GM21576 (cell line): ENCODE measurements at regions not wholly inside any gene's neighbourhood (a gene's known extent, or its start where the extent isn't known, plus 50 kb on each side); places are given as distances from the start of the nearest gene placed in this dataset.
"Not testable (repeated sequence)": the region's sequence is repeated elsewhere in the genome, so short reads cannot be mapped to it uniquely, and the experiment has no call there.

Source experiments
- ATAC-seq: cut with Tn5 transposase; IDR thresholded peaks from one replicate; pipeline ENCODE4 v1.9.1; 2021; ENCODE audit warnings: mild to moderate bottlenecking, moderate library complexity; ENCODE audit not compliant: unreplicated experiment

DNA sequence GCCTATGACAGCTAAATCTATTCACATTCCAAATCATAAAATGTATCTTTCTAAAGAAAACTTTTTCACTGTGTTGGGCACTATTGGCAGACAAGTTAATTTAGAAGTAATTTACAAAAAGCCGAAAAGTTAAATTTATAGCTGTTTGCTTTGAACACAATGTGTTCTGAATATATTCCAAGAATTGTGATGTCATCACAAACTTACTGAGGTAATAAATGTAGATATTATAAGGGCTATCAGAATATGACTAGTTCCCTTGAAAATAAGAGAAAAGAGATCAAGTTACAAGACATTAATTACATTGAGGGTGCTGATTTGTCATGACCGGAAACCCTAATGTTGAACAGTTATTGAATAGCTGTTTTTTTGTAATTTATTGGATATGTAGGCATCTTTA, 153.9 kb upstream of the SCN7A start:
- ATAC-seq: no peak

DNA sequence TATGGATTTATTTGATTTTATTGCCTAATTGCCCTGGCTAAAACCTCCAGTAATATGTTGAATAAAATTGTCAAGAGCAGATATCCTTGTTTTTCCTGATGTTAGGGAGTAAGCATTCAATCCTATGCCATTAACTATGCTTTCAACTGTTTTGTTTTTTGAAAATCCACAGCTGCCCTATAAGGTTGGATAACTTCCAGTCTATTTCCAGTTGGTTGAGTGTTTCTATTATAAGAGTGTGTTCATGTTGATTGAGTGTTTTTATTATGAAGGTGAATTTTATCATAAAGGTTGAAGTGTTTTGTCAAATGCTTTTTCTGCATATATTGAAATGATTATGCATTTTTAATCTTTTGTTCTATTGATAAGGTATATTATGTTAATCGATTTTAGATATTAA, 149.9 kb upstream of the SCN7A start:
- no peak for ATAC-seq

DNA sequence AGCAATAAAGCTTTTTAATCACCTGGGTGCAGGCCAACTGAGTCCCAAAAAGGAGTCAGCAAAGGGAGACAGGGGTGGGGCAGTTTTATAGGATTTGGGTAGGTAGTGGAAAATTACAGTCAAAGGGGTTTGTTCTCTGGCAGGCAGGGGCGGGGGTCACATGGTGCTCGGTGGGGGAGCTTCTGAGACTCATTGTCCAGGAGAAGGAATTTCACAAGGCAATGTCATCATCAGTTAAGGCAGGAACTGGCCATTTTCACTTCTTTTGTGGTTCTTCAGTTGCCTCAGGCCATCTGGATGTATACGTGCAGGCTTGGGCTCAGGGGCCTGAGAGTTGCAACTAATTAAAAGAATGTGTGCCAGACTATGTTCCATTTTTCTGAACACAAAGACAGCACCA, 147.5 kb upstream of the SCN7A start:
- ATAC-seq: not testable (repeated sequence)

DNA sequence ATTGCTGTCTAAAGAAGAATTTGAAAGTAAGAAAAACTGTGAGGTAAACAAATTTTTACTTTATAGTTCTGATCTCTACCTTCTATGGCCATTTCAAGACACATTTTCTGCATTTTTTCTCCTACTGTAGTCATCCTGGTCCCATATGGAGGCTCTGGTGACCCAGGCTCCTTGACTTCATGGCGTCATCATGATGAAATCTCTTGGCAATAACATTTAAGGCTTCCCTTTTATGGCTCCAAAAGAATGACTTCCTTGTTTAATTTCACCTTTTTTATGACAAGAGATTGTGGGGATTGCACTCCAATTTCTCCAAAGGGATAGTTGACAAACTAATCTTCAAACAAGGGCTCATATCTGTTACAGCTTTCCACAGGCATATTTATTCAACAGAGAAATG, 143.0 kb upstream of the SCN7A start:
- ATAC-seq: no peak

DNA sequence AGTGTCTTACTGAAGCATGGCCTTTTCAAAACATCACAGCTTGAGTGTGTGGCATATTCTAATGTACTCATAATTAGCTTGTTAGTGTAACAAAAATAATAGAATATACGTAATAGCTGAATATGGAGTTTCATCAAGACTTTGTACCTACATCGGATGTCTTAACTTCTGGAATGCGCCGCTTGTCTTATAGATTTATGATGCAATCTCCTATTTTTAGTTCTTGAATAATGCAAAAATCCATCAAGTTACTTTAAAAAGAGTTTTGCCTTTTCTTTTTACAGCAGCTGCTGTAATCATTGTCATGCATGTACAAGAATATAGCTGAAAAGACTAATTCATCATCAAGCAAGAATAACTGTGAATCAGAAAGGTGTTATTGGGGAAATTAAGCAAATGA, 140.7 kb upstream of the SCN7A start:
- ATAC-seq: no peak

GRCh38 chr2:166632616-166633015, 138.6 kb upstream of the SCN7A start:
- ATAC-seq: no peak

- no peak for ATAC-seq
These were observed 134.6 kb upstream of the SCN7A start for GRCh38 chr2:166628478-166629136.

- no peak for ATAC-seq
These were observed 133.8 kb upstream of the SCN7A start for GRCh38 chr2:166627893-166628292.

DNA sequence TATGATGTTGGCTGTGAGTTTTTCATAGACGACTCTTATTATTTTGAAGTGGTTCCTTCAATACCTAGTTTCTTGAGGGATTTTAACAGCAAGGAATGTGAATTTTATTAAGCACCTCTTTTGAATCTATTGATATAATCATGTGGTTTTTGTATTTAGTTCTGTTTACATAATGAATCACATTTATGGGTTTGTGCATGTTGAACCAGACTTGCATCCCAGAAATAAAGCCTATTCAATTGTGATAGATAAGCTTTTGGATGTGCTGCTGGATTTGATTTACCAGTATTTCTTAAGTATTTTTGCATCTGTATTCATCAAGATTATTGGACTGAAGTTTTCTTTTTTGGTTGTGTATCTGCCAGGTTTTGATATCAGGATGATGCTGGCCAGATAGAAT, 131.6 kb upstream of the SCN7A start:
- ATAC-seq: no peak

DNA sequence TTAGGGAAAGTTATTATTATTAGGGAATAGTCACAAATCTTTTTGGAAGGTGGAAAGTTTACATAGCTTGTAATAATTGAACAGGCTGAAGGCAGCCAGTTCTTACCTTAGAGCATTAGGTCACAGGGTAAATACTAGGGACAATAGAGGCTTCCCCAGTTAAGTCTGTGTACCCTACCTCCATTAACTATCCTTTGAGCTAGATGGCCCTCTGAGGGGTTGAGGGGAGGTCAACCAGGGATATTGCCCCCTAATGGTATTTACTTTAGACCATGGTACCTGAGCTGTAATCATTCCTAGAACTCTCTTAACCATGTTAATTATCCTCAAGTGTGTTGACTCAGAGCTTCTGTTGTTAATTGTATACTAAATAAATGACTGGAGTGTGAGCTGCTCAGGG, 120.5 kb upstream of the SCN7A start:
- no peak for ATAC-seq

DNA sequence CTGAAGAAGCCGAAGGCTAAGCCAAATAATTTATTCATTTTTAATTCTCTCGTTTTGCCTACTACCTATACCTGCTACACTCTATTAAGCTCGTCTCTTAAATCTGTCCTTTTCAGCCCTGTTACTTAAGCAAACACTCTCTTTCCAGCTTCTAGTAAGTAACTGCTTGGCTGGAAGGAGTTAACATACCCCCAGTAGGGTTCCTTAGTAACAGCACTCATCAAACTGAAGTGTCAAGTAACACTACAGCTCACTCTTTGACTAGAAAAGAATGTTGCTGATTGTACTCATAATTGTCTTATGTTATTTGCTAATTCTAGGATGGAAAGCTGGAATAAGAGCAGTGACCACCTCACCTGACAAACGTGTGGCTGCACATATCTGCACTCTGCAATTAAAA, 120.0 kb upstream of the SCN7A start:
- ATAC-seq: no peak

- ATAC-seq: no peak
These were observed 119.2 kb upstream of the SCN7A start for GRCh38 chr2:166613226-166613625.

DNA sequence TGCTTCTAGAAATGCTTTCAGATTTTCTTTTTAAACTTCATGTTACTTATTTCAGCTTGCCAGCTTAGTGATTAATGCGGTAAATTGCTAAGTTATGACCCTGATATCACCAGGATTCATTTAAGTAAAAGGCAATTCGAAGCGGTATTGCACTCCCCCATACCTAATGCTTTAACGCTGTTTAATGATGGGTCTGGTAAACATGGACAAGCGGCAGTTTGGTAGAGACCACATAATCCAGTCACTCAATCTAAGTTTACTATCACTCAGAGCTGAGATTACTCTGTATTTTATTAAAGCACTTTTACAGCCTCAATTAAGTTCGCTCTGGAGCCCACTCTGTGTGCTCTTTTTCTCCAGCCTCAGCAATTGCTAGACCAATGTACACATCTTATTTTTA, 118.2 kb upstream of the SCN7A start:
- ATAC-seq: no peak

- ATAC-seq: no peak
These were observed 116.9 kb upstream of the SCN7A start for GRCh38 chr2:166610913-166611305.

GRCh38 chr2:166610180-166610912, 116.3 kb upstream of the SCN7A start:
- ATAC-seq: no peak

DNA sequence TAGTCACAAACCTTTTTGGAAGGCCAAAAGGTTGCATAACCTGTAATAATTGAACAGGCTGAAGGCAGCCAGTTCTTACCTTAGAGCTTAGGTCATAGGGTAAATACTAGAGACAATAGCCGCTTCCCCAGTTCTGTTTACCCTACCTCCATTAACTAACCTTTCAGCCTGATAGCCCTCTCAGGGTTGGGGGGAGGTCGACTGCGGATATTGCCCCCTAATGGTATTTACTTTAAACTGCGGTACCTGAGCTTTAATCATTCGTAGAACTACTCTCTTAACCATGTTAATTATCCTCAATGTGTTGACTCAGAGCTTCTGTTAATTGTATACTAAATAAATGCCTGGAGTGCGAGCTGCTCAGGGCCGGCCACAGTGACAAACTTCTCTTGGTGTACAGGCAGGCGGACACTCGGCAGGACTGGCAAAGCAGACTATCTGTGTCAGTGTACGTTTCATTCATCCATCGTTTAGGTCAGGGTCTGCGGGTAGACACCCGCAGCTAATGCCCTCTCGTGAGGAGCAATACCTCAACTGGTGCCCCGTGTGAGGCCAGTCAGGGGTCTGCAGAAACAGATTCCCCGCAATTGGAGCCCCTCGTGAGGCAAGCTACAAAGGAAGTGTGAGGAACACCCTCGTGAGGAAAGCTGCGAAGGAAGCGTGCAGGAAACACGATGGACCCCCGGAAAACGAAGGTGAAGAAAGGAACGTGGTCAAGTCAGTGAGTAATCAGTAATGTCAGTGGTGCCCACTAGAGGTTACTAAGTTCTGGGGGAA, 115.3 kb upstream of the SCN7A start:
- ATAC-seq: no peak

DNA sequence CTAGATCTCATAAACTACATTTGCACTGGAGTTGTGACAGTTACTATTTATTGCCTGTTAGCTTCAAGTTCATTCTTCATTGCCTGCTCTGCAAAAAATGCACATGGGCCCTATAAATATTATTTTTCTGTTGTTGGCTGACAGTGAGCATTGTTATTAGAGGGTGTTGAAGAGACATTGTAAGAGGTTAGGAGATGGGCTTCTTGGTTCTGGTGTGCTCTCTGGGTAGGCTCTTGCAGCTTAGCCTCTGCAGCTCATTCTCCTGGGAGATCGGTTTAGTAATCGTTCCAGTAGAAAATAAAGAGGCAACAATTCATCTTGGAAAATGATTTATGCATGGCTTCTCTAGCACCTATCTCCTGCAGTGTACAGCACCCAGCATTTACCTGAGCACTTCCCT, 113.8 kb upstream of the SCN7A start:
- ATAC-seq: no peak

GRCh38 chr2:166593403-166593802, 99.4 kb upstream of the SCN7A start:
- ATAC-seq: no peak

DNA sequence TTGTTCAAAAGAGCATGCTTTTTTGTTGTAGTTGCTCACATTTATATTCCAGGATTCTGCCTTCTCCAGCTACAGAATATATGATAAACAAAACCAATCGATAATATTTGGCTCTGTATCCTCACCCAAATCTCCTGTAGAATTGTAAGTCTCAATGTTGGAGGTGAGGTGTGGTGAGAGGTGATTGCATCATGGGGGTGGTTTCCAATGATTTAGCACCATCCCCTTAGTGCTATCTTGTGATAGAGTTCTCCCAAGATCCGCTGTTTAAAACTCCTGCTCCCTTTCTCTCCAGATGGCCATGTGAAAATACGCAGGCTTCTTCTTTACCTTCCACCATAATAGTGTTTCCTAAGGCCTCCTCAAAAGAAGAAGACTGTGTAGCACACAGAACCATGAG, 98.7 kb upstream of the SCN7A start:
- ATAC-seq: no peak

GRCh38 chr2:166591226-166591625, 97.2 kb upstream of the SCN7A start:
- ATAC-seq: no peak

DNA sequence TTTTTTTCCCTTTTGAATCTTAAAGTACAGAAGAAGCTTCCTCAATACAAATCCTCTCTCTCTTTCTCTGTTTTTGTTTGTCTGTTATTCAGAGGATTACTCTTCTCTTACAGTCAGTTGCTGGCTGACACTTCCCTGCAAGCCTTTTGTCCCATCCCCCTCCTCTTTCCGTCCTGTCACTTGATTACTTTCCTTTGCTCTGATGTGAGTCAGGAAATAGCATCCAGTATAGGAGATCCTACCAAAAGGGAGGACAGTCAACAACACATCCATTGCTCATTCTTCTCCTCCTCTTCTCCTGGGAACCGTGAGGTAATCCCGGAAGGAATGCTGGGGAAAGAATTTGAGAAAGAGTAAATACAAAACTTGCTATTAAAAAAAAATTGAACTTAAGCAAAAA, 79.3 kb upstream of the SCN7A start:
- ATAC-seq: no peak

DNA sequence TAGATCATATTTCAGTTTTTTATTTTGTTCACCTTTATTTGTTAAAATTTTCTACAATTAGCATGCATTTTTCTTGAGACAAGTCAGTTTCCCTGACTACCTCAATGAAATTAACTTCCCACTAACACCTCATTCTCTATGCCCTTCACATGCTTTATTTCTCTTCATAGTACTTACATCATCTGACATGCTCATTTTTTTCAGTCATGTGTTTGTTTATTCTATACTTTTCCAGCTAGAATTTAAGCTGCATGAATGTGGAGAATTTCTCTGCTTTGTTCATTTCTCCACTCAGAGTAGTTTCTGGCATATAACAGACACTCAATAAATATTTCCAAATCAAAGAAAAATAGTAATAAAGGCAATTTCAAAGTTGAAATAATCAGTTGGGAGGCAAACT, 78.9 kb upstream of the SCN7A start:
- ATAC-seq: no peak
